Amniotic epithelial cell (primary cell): ENCODE measurements at regions not wholly inside any gene's neighbourhood (a gene's known extent, or its start where the extent isn't known, plus 50 kb on each side); places are given as distances from the start of the nearest gene placed in this dataset.

ENCODE experiments used
- DNase-seq: peaks from one replicate; pipeline ENCODE4 v3.0.0-alpha.2; 2010; ENCODE audit warnings: low read depth

- no peak for DNase-seq
These were observed 169.1 kb upstream of the MEOX2 start for GRCh38 chr7:15855525-15856109.

GRCh38 chr7:15854841-15855524, 168.5 kb upstream of the MEOX2 start:
- DNase-seq, result peak; percentile 16

GRCh38 chr7:15853832-15854470, 167.5 kb upstream of the MEOX2 start:
- DNase-seq, result peak; percentile 56

- no peak for DNase-seq
These were observed 164.7 kb upstream of the MEOX2 start for GRCh38 chr7:15851201-15851600.

GRCh38 chr7:15848901-15849300, 162.4 kb upstream of the MEOX2 start:
- no peak for DNase-seq

- DNase-seq, result peak; percentile 82
These were observed 161.9 kb upstream of the MEOX2 start for GRCh38 chr7:15848362-15848761.

GRCh38 chr7:15845868-15846267, 159.4 kb upstream of the MEOX2 start:
- DNase-seq, result no peak

- DNase-seq, result no peak
These were observed 159.0 kb upstream of the MEOX2 start for GRCh38 chr7:15845461-15845860.

GRCh38 chr7:15839416-15840100, 153.1 kb upstream of the MEOX2 start:
- DNase-seq, result peak; percentile 27

GRCh38 chr7:15838265-15838664, 151.8 kb upstream of the MEOX2 start:
- no peak for DNase-seq

- no peak for DNase-seq
These were observed 150.9 kb upstream of the MEOX2 start for GRCh38 chr7:15837306-15837950.

- no peak for DNase-seq
These were observed 150.2 kb upstream of the MEOX2 start for GRCh38 chr7:15836651-15837050.

GRCh38 chr7:15836041-15836440, 149.6 kb upstream of the MEOX2 start:
- no peak for DNase-seq

- no peak for DNase-seq
These were observed 148.0 kb upstream of the MEOX2 start for GRCh38 chr7:15834446-15834845.

GRCh38 chr7:15832996-15833395, 146.5 kb upstream of the MEOX2 start:
- DNase-seq, result no peak

GRCh38 chr7:15831606-15832005, 145.1 kb upstream of the MEOX2 start:
- no peak for DNase-seq

GRCh38 chr7:15829691-15830090, 143.2 kb upstream of the MEOX2 start:
- no peak for DNase-seq

GRCh38 chr7:15828881-15829280, 142.4 kb upstream of the MEOX2 start:
- peak; percentile 21 for DNase-seq

GRCh38 chr7:15821484-15822427, 135.3 kb upstream of the MEOX2 start:
- DNase-seq, result peak; percentile 86

- no peak for DNase-seq
These were observed 133.8 kb upstream of the MEOX2 start for GRCh38 chr7:15820319-15820718.

- DNase-seq, result peak; percentile 42
These were observed 130.4 kb upstream of the MEOX2 start for GRCh38 chr7:15816835-15817426.
